EL (cell line): ENCODE measurements at regions not wholly inside any gene's neighbourhood (a gene's known extent, or its start where the extent isn't known, plus 50 kb on each side); places are given as distances from the start of the nearest gene placed in this dataset.

ENCODE experiments used
- DNase-seq: peaks from one replicate; pipeline ENCODE4 v3.0.0-alpha.2; 2016

DNA sequence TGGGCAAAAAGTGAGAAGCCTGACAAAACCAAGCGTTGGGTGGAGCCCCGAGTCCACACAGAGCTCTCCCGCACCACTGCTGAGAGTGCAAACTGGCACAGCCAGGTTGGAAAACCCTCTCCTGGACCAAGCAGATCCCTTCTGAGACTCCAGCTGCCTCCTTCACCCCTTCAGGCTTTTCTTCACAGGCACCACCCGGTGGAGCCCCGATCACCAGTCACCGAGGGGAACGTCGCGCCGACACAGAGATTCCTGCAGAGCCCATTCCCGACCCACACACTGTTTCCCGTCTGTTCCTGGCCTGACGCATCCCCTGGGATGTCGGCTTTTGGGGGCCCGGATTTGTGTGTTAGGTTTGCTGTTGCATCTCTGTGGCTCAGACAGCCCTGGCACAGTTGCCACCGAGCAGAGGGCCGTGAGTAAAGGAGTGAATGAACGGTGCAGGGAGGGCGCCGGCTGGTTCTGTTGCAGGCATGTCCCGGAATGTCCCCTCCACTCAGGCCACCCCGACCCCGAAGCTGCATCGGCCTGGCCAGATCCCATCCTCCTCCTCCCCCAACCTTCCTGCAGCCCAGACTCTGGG lies 51.0 kb upstream of the INPP5A start:
- no peak for DNase-seq

DNA sequence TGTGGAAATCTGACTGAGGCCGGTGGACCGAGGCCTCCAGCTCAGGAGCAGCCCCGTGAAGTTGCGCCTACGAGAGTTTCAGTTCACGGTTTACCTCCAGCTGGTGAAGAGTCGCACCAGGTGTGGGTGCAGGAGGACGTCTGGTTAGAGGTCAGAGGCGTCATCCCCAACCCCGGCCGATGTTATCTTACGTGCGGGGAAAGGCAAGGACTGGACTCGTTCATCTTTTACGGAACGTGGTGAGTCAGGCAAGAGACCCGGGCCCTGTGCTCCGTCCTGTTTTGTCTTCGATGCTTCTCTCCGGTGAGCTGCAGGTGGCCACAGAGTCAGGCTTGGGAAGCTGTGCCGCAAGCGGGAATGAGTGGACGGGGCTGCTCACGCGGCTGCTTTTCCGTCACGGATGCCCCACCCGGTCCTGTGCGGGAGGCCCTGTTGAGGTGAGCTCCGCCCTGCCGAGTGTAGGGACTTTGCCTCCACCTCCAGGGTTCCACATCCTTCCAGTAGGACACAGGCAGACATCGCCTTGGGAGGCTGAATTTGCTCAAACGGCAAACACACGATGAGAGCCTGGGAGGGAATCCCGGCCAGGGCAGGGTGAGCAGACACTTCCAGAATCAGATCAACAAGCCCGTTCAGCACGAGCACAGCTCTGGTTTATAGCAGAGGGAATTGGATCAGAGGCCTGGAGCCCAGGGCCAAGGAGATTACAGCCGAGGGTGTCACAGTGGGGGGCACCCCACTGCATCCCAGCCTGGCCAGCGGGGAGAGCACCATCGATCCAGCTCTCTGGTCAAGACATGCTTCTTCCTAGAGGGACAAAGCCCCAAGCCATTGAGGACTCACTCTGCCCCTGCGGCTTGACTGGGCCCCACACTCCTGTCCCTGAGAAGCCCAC lies 50.1 kb upstream of the INPP5A start:
- DNase-seq, result no peak
